ENCODE measurements at regions not wholly inside any gene's neighbourhood (a gene's known extent, or its start where the extent isn't known, plus 50 kb on each side); places are given as distances from the start of the nearest gene placed in this dataset.
"Not testable (repeated sequence)": the region's sequence is repeated elsewhere in the genome, so short reads cannot be mapped to it uniquely, and the experiment has no call there.

DNA sequence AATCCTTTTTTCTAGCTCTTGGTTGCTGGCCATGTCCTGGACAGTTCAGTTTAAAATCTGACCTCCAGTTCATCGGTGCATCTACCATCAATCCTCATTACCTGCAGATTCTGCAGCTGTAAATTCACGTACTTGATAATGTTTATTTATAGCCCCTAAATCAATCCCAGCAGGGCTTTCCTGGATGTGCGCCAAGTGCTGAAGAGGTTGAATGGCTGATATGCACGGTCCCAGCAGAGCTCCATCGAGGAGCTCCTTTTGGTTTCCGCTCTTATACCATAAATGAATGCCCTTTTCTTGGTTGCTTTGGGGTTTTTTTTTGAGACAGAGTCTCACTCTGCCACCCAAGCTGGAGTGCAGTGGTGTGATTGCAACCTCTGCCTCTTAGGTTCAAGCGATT is 91.2 kb upstream of the CCZ1B start:
- Histone ChIP-seq H3K4me1 (no peaks in the 10 kb centered on the region), H3K36me3 (no peaks in the 10 kb centered on the region), H3K4me3 (no peak overlapping the region), H3K27me3 (no peaks in the 10 kb centered on the region), H3K9me3 (no peaks in the 10 kb centered on the region), H3K27ac (no peak overlapping the region)
- WGBS, 2 donors: 82 to 86% methylated on average over 7 of the region's 7 CpGs
- intact Hi-C loops (cut with DNase I): no loop called here
- no peak for DNase-seq
- TF ChIP-seq POLR2A (IDR thresholded peaks at IDR 0.05) (no peak), EP300 (IDR thresholded peaks at IDR 0.05) (no peak), POLR2AphosphoS5 (IDR thresholded peaks at IDR 0.05) (no peak)
- TF ChIP-seq, protein P1, sequence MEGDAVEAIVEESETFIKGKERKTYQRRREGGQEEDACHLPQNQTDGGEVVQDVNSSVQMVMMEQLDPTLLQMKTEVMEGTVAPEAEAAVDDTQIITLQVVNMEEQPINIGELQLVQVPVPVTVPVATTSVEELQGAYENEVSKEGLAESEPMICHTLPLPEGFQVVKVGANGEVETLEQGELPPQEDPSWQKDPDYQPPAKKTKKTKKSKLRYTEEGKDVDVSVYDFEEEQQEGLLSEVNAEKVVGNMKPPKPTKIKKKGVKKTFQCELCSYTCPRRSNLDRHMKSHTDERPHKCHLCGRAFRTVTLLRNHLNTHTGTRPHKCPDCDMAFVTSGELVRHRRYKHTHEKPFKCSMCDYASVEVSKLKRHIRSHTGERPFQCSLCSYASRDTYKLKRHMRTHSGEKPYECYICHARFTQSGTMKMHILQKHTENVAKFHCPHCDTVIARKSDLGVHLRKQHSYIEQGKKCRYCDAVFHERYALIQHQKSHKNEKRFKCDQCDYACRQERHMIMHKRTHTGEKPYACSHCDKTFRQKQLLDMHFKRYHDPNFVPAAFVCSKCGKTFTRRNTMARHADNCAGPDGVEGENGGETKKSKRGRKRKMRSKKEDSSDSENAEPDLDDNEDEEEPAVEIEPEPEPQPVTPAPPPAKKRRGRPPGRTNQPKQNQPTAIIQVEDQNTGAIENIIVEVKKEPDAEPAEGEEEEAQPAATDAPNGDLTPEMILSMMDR (IDR thresholded peaks at IDR 0.05): no peak

DNA sequence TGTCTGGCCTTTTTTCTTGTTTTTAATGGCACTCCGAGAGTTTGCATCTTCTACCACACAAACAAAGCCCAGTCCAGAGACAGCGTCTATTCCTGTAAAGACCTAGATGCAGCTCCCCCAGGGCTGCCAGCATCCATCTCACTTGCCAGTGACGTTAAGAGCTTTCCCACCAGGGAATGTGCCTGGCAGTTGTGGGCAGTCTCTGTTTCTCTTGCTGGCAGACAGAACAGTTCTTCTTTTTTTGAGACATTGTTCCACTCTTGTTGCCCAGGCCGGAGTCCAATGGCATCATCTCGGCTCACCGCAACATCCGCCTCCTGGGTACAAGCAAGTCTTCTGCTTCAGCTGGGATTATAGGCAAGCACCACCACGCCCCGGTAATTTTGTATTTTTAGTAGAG is 93.1 kb upstream of the CCZ1B start:
- DNase-seq; H3K27ac ChIP-seq; intact Hi-C loops (cut with DNase I); H3K4me1 ChIP-seq; H3K27me3 ChIP-seq; H3K36me3 ChIP-seq; H3K9me3 ChIP-seq; H3K4me3 ChIP-seq: not testable (repeated sequence)
- WGBS, 2 donors: 85 to 96% methylated on average over 8 of the region's 9 CpGs

DNA sequence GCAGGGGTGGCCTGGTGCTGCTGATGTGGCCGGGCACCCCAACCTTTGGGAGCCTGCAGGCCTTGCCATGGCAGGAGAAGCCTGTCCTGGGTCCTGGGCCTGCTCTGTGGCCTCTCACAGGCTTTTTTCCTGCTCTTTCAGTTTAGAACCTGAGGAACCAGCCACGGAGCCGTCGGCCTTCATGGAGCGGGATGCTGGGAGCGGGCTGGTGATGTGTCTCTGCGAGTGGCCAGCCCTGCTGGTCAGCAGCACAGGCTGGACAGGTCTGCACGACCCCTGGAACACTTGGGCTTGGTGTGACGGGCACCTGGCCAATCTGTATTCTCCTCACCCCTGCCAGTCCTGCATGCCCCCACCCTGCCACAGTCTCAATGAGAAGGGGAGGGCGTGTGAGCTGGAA is 98.4 kb upstream of the CCZ1B start:
- H3K4me3 ChIP-seq; H3K36me3 ChIP-seq; H3K4me1 ChIP-seq; H3K27ac ChIP-seq; DNase-seq; H3K27me3 ChIP-seq; intact Hi-C loops (cut with DNase I); H3K9me3 ChIP-seq: not testable (repeated sequence)
- WGBS, 2 donors: 92 to 94% methylated on average over 10 of the region's 10 CpGs

DNA sequence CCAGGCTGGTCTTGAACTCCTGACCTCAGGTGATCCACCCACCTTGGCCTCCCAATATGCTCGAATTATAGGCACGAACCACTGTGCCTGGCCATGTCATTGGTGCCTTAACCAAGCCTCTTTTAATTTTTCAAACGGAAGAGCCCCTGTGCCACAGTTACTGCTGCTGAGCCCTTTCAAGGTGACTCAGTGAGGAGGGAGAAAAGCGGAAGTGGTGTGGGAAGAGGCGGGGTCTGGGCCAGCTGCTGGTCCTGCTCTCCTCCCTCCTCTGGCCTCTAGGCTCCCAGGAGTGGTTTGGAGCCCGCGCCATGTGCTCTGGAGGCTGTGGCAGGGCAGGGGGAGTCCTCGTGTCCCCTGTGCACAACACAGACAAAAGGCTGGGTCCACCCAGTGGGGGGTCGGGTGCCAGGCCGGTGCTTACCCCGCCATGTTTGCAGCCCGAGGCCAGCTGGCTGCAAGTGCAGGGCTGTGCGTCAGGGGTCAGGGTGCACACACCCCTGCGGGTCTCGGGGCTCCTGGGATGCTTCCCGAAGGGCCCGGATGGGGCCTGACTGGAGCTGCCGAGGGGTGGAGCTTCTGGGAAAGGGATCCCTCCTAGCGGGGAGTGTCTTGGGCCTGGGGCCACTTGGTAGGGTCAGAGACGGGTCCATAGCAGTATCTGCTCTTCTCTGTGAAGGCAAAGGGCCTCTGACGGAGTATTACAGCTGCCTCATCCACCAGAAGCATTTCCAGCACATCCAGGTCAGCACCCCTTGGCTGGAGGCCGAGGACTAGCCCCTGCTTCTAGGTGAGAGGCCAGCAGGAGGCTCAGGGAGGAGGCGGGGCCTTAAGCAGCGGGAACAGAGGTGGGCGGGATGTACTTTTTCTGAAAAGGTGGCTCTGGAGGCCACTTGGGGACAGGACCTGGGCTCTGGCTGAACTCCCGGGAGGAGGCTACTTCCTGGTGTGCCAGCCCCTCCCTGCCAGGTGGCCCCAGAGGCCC is 100.4 kb upstream of the CCZ1B start:
- H3K36me3 ChIP-seq; intact Hi-C loops (cut with DNase I); DNase-seq; H3K4me1 ChIP-seq; H3K27me3 ChIP-seq; H3K9me3 ChIP-seq; H3K27ac ChIP-seq; H3K4me3 ChIP-seq: not testable (repeated sequence)
- 49 to 60% methylated on average over 26 of the region's 26 CpGs for WGBS, 2 donors

DNA sequence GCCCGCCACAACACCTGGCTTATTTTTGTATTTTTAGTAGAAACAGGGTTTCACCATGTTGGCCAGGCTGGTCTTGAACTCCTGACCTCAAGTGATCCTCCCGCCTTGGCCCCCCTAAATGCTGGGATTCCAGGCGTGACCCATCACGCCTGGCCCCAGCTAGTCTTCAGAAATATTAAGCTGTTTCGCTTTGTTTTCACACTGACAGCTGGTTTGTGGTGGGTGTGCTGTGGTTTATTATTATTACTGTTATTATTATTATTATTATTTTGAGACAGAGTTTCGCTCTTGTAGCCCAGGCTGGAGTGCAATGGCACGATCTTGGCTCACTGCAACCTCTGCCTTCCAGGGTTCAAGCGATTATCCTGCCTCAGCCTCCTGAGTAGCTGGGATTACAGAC is 101.6 kb upstream of the CCZ1B start:
- H3K9me3 ChIP-seq; H3K4me1 ChIP-seq; H3K27me3 ChIP-seq; intact Hi-C loops (cut with DNase I); DNase-seq; H3K36me3 ChIP-seq; H3K4me3 ChIP-seq; H3K27ac ChIP-seq: not testable (repeated sequence)
- 89 to 91% methylated on average over 8 of the region's 8 CpGs for WGBS, 2 donors

DNA sequence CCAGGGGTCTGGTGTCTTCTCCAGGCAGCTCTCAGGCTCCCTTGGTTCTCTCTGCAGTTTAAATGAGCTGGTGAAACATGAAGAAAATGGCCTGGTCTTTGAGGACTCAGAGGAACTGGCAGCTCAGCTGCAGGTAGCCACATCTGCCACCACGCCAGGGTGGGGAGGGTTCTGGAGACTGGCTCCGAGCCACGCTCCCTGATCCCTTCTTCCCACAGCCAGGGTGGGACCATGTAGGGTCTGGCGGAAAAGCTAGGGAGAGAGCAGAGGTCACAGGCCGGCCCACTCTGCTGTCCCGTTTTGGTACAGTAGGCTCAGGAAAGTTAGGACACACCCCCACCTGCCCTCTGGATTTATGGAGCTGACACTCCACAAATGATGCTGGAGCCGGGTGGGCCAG is 103.5 kb upstream of the CCZ1B start:
- H3K9me3 ChIP-seq; H3K27ac ChIP-seq; H3K27me3 ChIP-seq; H3K4me1 ChIP-seq; H3K4me3 ChIP-seq; intact Hi-C loops (cut with DNase I); DNase-seq; H3K36me3 ChIP-seq: not testable (repeated sequence)
- WGBS, 2 donors: 79 to 90% methylated on average over 7 of the region's 7 CpGs

DNA sequence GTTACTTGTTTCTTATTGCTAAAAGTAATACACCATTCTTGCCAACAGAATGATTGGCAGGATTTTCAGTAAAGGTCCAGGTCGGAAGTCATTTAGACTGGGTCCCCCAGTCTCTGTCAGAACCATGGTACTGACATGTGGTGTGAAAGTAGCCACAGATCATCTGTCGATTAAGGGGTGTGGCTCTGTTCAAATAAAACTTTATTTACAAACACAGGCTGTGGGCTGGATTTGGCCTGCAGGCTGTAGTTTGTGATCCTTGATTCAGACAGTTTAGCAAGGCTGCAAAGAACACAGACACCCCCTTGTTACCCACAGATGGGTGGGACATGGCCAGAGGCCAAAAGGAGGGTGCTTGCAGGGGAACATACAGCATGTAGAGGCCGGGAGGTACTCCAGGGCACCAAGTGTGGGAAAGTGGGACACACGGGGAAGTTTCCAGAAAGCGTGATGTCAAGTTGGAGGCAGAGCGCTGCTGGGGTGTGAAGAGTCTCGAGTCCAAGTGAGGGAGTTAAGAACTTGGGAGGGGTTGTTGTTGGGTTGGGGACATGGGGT is 104.1 kb upstream of the CCZ1B start:
- WGBS, 2 donors: 60 to 78% methylated on average over 7 of the region's 7 CpGs
- H3K27me3 ChIP-seq; H3K4me3 ChIP-seq; H3K27ac ChIP-seq; DNase-seq; H3K9me3 ChIP-seq; H3K4me1 ChIP-seq; H3K36me3 ChIP-seq; intact Hi-C loops (cut with DNase I): not testable (repeated sequence)

DNA sequence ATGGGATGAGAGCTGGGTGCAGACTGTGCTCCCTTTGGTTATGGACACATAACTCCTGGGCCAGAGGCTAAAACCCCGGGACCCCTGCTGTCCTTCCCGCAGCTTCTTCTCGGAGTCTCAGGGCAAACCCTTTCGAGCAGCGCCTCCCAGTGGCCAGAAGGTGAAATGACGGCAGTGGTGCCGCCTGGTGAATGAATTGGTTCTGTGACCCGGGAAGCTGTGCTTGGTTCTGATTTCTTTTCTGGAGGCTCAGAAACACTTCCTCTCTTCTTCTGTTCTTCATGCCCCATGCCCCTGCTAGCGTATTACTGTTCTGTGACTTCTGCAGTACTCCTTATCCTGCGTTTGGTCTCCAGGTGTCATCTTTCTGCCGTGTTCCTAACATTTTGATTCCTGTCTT is 104.7 kb upstream of the CCZ1B start:
- H3K27me3 ChIP-seq; intact Hi-C loops (cut with DNase I); H3K27ac ChIP-seq; H3K4me3 ChIP-seq; DNase-seq; H3K4me1 ChIP-seq; H3K9me3 ChIP-seq; H3K36me3 ChIP-seq: not testable (repeated sequence)
- 3 to 9% methylated on average over 9 to 10 of the region's 11 CpGs for WGBS, 2 donors
- TF ChIP-seq, protein P1 (IDR thresholded peaks at IDR 0.05): peak in 3 of 4 experiments; percentile 13 to 56 (median 26)

DNA sequence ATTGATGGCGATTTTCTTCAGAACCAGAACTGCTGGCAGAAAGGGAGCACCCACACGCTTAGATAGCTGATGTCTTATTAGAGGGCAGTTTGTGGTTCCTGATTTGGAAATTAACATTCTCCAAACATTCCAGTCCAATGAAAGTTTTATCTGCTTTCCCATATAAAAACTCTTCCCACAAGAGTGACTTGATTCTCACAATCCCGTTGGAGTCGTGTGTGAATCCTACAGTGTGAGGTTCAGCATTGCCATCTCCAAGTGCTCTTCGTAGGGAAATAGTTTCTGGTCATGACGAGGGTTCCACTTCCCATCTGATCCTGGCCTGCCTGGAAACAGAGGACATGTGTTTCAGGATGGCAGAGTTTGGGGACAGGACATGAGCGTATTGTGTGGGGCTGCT is 105.4 kb upstream of the CCZ1B start:
- WGBS, 2 donors: 72 to 81% methylated on average over 7 of the region's 7 CpGs
- H3K4me1 ChIP-seq; H3K36me3 ChIP-seq; H3K27me3 ChIP-seq; DNase-seq; intact Hi-C loops (cut with DNase I); H3K4me3 ChIP-seq; H3K9me3 ChIP-seq; H3K27ac ChIP-seq: not testable (repeated sequence)

DNA sequence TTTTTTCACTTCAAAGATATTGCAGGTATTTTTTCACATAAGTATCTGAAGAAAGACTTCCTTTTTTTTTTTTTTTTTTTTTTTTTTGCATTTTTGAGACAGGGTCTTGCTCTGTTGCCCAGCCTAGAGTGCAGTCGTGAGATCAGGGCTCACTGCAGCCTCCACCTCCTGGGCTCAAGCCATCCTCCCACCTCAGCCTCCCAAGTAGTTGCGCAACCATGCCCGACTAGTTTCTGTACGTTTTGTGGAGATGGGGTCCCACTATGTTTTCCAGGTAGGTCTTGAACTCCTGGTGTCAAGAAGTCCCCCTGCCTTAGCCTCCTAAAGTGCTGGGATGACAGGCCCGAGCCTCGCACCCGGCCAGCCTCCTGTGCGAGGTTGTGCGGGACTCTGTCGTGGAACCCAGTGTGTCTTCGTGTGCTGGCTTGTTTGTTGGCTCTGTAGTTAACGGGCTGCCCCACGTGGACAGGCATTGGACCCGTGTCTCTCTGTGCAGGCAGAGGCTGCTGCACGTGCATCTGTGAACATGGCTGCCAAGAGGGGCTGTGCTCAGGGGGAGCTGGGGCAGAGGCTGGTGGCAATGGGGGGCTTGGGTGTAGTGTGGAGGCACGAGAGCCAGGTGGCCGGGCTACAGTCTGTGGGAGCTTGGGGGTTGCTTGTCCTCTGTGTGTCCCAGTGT is 108.0 kb upstream of the CCZ1B start:
- H3K27me3 ChIP-seq; H3K36me3 ChIP-seq; intact Hi-C loops (cut with DNase I); H3K9me3 ChIP-seq; H3K27ac ChIP-seq; H3K4me1 ChIP-seq; DNase-seq; H3K4me3 ChIP-seq: not testable (repeated sequence)
- WGBS, 2 donors: 90 to 92% methylated on average over 16 to 17 of the region's 17 CpGs

All from sigmoid colon (tissue), 6 donors.